Fibroblast of lung (primary cell): ENCODE measurements at regions not wholly inside any gene's neighbourhood (a gene's known extent, or its start where the extent isn't known, plus 50 kb on each side); places are given as distances from the start of the nearest gene placed in this dataset.
"Not testable (repeated sequence)": the region's sequence is repeated elsewhere in the genome, so short reads cannot be mapped to it uniquely, and the experiment has no call there.

ENCODE experiments used
- CTCF ChIP-seq, 2 donors: IDR thresholded peaks in 1 of 2; conservative IDR thresholded peaks in 1 of 2; 1 replicate in 1 of 2; 2 replicates in 1 of 2; pipeline ENCODE4 v1.5.1; 2011 to 2012; ENCODE audit warnings: low read length in 2 of 2, control low read depth in 1 of 2, inconsistent platforms in 1 of 2, low read depth in 1 of 2, mild to moderate bottlenecking in 1 of 2
- EZH2 ChIP-seq: IDR thresholded peaks from 2 replicates; pipeline ENCODE4 v1.5.1; 2012; ENCODE audit warnings: low read length, control low read depth, mild to moderate bottlenecking; ENCODE audit errors: missing control alignments

- TF ChIP-seq CTCF (conservative IDR thresholded peaks at IDR 0.05 in 1 of 2, IDR thresholded peaks at IDR 0.05 in 1 of 2; ENCODE audit: low read depth in 1 of 2, low read length in 2 of 2); EZH2: not testable (repeated sequence)
These were observed 114.7 kb upstream of the NBPF26 start for GRCh38 chr1:120609015-120609573.
